GM12892 (cell line): ENCODE measurements at regions not wholly inside any gene's neighbourhood (a gene's known extent, or its start where the extent isn't known, plus 50 kb on each side); places are given as distances from the start of the nearest gene placed in this dataset.

ENCODE experiments used
- POLR2A ChIP-seq: IDR thresholded peaks from 2 replicates; pipeline ENCODE4 v1.6.1; 2011; ENCODE audit warnings: low read depth, low read length, control low read depth
- POLR2AphosphoS5 ChIP-seq: IDR thresholded peaks from 2 replicates; pipeline ENCODE4 v1.6.1; 2011; ENCODE audit warnings: low read depth, low read length, control low read depth
- TAF1 ChIP-seq: IDR thresholded peaks from 2 replicates; pipeline ENCODE4 v1.6.1; 2011; ENCODE audit warnings: low read depth, mild to moderate bottlenecking, control low read depth, low read length, borderline replicate concordance

DNA sequence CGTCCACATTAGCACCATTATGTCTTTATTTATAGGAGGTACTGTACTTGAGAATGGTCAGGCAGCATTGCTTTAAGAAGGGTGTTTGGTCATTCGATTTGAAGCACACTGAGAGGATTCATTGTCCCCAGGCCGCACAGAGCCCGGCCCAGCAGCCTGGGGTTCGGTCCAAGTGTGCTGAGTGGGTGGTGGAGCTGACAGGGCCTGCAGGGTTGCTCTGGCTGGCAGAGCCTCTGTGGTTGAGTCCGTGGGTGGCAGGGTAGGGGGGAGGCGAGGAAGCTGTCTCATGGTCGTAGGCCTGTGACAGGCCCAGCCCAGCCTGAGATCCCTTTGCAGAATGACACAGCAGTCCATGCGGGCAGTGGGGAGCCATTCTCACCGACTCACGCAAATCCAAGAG lies 227.7 kb upstream of the TOPAZ1 start:
- TF ChIP-seq POLR2AphosphoS5 (no peak), POLR2A (no peak), TAF1 (no peak)
